ENCODE measurements at regions not wholly inside any gene's neighbourhood (a gene's known extent, or its start where the extent isn't known, plus 50 kb on each side); places are given as distances from the start of the nearest gene placed in this dataset.

DNA sequence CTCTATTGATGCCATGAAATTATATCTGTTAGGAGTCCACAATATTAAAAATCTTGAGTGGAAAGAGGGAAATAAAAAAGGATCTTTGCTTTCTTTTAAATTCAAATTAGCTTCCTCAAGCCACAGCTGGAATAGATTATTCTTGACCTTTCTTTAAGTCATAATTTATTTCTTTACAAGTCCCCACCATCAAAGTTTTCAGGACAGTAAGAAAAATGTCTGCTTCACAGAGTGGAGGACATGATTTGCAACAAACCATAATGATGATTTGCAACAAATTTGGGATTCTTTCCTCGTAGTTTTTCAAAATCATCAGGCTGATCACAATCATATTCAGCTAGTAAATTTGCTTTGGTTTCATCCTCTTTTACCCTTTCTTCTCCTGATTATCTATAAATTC is 301.8 kb upstream of the NRIP1 start:
- TF ChIP-seq, protein P1, sequence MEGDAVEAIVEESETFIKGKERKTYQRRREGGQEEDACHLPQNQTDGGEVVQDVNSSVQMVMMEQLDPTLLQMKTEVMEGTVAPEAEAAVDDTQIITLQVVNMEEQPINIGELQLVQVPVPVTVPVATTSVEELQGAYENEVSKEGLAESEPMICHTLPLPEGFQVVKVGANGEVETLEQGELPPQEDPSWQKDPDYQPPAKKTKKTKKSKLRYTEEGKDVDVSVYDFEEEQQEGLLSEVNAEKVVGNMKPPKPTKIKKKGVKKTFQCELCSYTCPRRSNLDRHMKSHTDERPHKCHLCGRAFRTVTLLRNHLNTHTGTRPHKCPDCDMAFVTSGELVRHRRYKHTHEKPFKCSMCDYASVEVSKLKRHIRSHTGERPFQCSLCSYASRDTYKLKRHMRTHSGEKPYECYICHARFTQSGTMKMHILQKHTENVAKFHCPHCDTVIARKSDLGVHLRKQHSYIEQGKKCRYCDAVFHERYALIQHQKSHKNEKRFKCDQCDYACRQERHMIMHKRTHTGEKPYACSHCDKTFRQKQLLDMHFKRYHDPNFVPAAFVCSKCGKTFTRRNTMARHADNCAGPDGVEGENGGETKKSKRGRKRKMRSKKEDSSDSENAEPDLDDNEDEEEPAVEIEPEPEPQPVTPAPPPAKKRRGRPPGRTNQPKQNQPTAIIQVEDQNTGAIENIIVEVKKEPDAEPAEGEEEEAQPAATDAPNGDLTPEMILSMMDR (IDR thresholded peaks at IDR 0.05): no peak
- TF ChIP-seq POLR2A (IDR thresholded peaks at IDR 0.05): no peak

All from prostate gland (tissue), 2 donors.